ENCODE measurements at regions not wholly inside any gene's neighbourhood (a gene's known extent, or its start where the extent isn't known, plus 50 kb on each side); places are given as distances from the start of the nearest gene placed in this dataset.
A peak's percentile ranks its signal among the peaks of the same experiment; 100 is the strongest.

DNA sequence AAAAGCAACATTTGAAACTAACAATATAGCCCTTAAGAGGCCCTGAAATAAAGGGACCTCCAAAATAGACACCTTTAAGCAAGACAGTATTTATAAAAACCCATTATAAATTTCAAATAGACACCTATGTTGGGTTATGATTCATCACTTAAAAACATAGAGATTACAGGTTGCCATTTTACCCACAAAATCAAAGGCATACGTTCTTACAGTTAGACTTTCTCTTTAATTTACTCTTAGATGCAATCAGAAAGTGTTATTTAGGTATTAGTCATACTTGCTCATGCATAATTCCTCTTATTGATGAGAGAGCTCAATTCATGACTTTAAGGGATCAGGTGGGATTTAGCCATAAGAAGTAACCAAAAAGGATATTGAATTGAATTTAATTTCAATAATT, 51.5 kb upstream of the TMEM200A start:
- no peak overlapping the region for H3K4me3 ChIP-seq
- DNase-seq (ENCODE audit: low read depth, low spot score): no peak
- no peaks in the 10 kb centered on the region for H3K36me3 ChIP-seq (ENCODE audit: insufficient read depth, low read length)
- no peak overlapping the region for H3K27ac ChIP-seq
- no peaks in the 10 kb centered on the region for H3K9me3 ChIP-seq (ENCODE audit: low read depth, low read length)
- no peak for TF ChIP-seq FOXP2 (optimal IDR thresholded peaks at IDR 0.05; ENCODE audit: control extremely low read depth, extremely low read length, insufficient read depth)
- TF ChIP-seq EZH2 (IDR thresholded peaks at IDR 0.05): no peak
- no peak for TF ChIP-seq POLR2AphosphoS5 (IDR thresholded peaks at IDR 0.05; ENCODE audit: borderline replicate concordance, low read depth, low read length)
- no peak overlapping the region for H3K9ac ChIP-seq (ENCODE audit: insufficient read length)

DNA sequence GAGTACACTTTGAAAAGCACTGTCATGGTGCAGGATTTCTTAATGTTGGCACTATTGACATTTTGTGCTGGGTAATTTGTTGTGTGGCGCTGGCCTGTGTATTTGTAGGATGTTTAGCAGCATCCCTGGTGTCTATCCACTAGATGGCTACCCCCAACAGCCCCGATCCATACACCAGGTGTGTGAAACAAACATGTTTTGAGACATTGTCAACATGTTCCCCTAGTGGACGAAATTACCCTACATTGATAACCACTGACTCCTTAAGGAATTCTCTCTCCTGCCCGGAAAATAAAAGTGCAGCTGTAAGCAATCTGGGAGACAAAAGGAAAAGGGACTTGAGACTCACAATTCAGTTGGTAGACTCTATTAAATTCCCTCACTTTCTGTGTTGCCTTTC, 52.6 kb upstream of the TMEM200A start:
- no peak for DNase-seq (ENCODE audit: low read depth, low spot score)
- H3K36me3 ChIP-seq (ENCODE audit: insufficient read depth, low read length): no peaks in the 10 kb centered on the region
- no peak for TF ChIP-seq FOXP2 (optimal IDR thresholded peaks at IDR 0.05; ENCODE audit: control extremely low read depth, extremely low read length, insufficient read depth)
- TF ChIP-seq EZH2 (IDR thresholded peaks at IDR 0.05): no peak
- no peak for TF ChIP-seq POLR2AphosphoS5 (IDR thresholded peaks at IDR 0.05; ENCODE audit: borderline replicate concordance, low read depth, low read length)
- no peak overlapping the region for H3K4me3 ChIP-seq
- H3K9ac ChIP-seq (ENCODE audit: insufficient read length): no peak overlapping the region
- no peaks in the 10 kb centered on the region for H3K9me3 ChIP-seq (ENCODE audit: low read depth, low read length)
- no peak overlapping the region for H3K27ac ChIP-seq

DNA sequence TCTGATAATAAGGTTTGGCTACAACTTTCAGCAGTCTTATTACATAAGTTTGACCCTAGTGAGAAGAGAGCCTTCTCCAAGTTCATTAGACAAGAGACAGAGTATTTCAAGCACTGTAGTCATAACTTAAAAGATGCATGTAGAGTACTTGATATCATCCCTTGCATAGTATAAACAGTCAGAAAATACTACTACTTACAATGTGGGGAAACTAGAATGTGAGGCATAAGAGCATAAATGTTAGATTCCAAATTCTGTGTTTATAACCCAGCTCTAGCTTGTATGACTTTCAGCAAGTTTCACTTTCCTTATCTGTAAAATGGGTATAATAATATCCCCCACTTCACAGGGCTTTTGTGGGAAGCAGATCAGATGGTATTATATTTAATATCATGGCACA, 56.8 kb upstream of the TMEM200A start:
- Histone ChIP-seq H3K4me3 (no peak overlapping the region), H3K27ac (no peak overlapping the region), H3K36me3 (ENCODE audit: insufficient read depth, low read length) (no peaks in the 10 kb centered on the region), H3K9me3 (ENCODE audit: low read depth, low read length) (no peaks in the 10 kb centered on the region), H3K9ac (ENCODE audit: insufficient read length) (no peak overlapping the region)
- no peak for TF ChIP-seq EZH2 (IDR thresholded peaks at IDR 0.05)
- no peak for TF ChIP-seq FOXP2 (optimal IDR thresholded peaks at IDR 0.05; ENCODE audit: control extremely low read depth, extremely low read length, insufficient read depth)
- no peak for TF ChIP-seq POLR2AphosphoS5 (IDR thresholded peaks at IDR 0.05; ENCODE audit: borderline replicate concordance, low read depth, low read length)
- DNase-seq (ENCODE audit: low read depth, low spot score): no peak

DNA sequence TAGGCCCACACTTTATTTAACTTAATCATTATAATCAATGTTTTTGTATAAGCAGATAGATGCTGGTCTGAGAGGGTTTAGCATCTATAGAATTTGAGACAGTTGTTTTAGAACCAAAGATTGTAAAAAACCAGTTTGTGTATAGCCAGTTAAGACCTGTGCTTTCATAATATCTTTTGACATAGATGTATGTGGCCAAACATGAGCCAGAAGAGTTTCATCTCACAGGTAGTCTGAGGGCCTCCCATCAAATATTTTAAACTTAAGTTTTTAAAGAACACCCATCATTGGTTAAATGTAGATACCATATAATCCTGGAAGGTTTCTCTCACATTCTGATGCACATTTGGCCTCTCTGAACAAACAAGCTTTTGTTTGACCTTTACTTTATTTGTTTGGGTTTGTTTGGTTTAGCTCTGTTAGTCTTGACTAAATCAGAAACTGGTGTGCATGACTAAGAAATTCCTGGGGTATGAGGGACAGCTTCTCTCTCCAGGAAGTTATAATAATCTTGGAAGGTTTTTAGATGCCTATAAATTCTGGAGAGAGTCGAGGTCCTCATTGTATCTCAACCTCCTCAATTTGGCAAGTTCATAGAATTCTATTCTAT, 58.0 kb upstream of the TMEM200A start:
- no peak for DNase-seq (ENCODE audit: low read depth, low spot score)

DNA sequence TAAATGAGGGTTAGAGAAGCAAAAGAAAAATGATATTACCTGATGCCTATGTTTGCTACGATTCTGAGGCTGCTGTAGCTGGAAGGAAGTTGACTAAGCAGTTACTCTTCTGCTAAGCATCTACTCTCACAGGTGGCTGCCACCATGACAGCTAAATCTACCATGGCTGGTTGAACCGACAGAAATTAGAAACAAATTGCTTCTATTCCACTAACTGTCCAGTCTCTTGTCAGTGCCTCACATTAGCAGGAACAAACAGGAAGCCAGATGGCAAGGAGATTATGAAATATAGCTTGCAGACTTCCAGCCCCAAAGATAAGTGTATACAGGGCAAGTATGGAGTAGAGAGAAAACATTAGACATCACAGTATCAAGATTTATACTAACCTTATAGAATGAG, 59.4 kb upstream of the TMEM200A start:
- peaks cover 2% of the 10 kb centered on the region; the same call in 1 of the 2 replicates for H3K9me3 ChIP-seq (ENCODE audit: low read depth, low read length)
- TF ChIP-seq POLR2AphosphoS5 (IDR thresholded peaks at IDR 0.05; ENCODE audit: borderline replicate concordance, low read depth, low read length) (no peak), FOXP2 (optimal IDR thresholded peaks at IDR 0.05; ENCODE audit: control extremely low read depth, extremely low read length, insufficient read depth) (no peak), EZH2 (IDR thresholded peaks at IDR 0.05) (no peak)
- H3K9ac ChIP-seq (ENCODE audit: insufficient read length): no peak overlapping the region
- H3K4me3 ChIP-seq: no peak overlapping the region
- no peaks in the 10 kb centered on the region; the same call in 1 of the 2 replicates for H3K36me3 ChIP-seq (ENCODE audit: insufficient read depth, low read length)
- DNase-seq (ENCODE audit: low read depth, low spot score): no peak
- no peak overlapping the region for H3K27ac ChIP-seq

More for the DNA sequence above, 58.0 kb upstream of the TMEM200A start:
- H3K9me3 ChIP-seq (ENCODE audit: low read depth, low read length): no peaks in the 10 kb centered on the region
- H3K27ac ChIP-seq: no peak overlapping the region
- TF ChIP-seq EZH2 (IDR thresholded peaks at IDR 0.05) (no peak), POLR2AphosphoS5 (IDR thresholded peaks at IDR 0.05; ENCODE audit: borderline replicate concordance, low read depth, low read length) (no peak)
- H3K4me3 ChIP-seq: no peak overlapping the region
- no peaks in the 10 kb centered on the region for H3K36me3 ChIP-seq (ENCODE audit: insufficient read depth, low read length)
- H3K9ac ChIP-seq (ENCODE audit: insufficient read length): no peak overlapping the region

DNA sequence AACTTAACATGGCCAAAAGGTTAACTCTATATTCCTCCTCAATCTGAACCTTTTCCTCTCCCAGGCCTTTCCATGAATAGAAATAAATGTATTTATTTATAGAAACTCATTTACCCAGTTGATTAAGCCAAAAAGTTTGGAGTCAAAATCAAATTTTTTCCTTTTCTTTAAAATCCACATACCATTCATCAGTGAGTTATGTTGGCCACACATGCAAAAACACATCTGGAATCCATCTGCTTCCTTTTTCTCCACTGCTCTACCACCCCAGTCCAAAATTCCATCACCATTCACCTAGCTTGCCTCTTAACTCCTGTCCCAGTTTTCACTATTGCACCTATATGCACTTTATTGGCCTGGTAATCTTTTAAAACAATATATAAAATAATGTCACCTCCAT, 62.4 kb upstream of the TMEM200A start:
- H3K4me3 ChIP-seq: no peak overlapping the region; the same call in 1 of the 2 replicates
- no peaks in the 10 kb centered on the region; the same call in 1 of the 2 replicates for H3K36me3 ChIP-seq (ENCODE audit: insufficient read depth, low read length)
- peak overlapping the region; percentile 66; the same call in 1 of the 2 replicates for H3K27ac ChIP-seq
- H3K9ac ChIP-seq (ENCODE audit: insufficient read length): no peak overlapping the region
- peaks cover 2% of the 10 kb centered on the region; the same call in 1 of the 2 replicates for H3K9me3 ChIP-seq (ENCODE audit: low read depth, low read length)
- no peak for TF ChIP-seq POLR2AphosphoS5 (IDR thresholded peaks at IDR 0.05; ENCODE audit: borderline replicate concordance, low read depth, low read length)
- TF ChIP-seq EZH2 (IDR thresholded peaks at IDR 0.05): no peak
- TF ChIP-seq FOXP2 (optimal IDR thresholded peaks at IDR 0.05; ENCODE audit: control extremely low read depth, extremely low read length, insufficient read depth): no peak
- no peak for DNase-seq (ENCODE audit: low read depth, low spot score)

DNA sequence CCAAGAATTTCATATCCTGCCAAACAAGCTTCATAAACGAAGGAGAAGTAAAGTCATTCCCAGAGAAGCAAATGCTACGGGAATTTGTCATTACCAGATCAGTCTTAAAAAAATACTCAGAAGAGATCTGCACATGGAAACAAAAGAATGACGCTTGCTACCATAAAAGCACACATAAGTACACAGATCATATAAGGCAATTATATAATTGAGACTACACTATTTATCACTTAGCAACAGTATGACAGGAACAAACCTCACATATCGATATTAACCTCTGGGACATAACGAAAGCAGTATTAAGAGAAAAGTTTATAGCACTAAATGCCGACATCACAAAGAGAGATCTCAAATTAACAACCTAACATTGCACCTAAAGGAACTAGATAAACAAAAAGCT, 67.6 kb upstream of the TMEM200A start:
- Histone ChIP-seq H3K9me3 (ENCODE audit: low read depth, low read length) (peaks cover 2% of the 10 kb centered on the region; the same call in 1 of the 2 replicates), H3K9ac (ENCODE audit: insufficient read length) (no peak overlapping the region), H3K4me3 (no peak overlapping the region), H3K27ac (no peak overlapping the region), H3K36me3 (ENCODE audit: insufficient read depth, low read length) (no peaks in the 10 kb centered on the region; the same call in 1 of the 2 replicates)
- no peak for DNase-seq (ENCODE audit: low read depth, low spot score)
- no peak for TF ChIP-seq EZH2 (IDR thresholded peaks at IDR 0.05)
- no peak for TF ChIP-seq FOXP2 (optimal IDR thresholded peaks at IDR 0.05; ENCODE audit: control extremely low read depth, extremely low read length, insufficient read depth)
- no peak for TF ChIP-seq POLR2AphosphoS5 (IDR thresholded peaks at IDR 0.05; ENCODE audit: borderline replicate concordance, low read depth, low read length)

DNA sequence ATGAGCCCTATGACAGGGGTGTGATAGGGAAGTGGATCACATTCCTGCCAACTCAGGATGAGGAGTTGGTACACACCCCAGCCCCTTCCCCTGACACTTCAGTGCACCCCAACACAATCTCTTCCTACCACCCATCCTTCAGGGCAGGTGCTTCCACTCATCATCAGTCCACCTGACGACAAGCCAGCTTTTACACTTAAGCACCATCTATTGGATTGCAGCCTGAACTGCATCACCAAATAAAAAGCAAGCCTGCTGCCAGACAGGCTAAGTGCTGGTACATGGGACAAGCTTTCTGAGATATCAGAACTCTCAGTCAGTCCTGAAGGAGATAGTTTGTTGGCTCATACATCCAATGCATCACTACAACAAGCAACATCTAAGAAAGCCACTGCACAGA, 69.0 kb upstream of the TMEM200A start:
- Histone ChIP-seq H3K9ac (ENCODE audit: insufficient read length) (no peak overlapping the region), H3K4me3 (no peak overlapping the region), H3K36me3 (ENCODE audit: insufficient read depth, low read length) (no peaks in the 10 kb centered on the region), H3K9me3 (ENCODE audit: low read depth, low read length) (no peaks in the 10 kb centered on the region), H3K27ac (no peak overlapping the region)
- no peak for DNase-seq (ENCODE audit: low read depth, low spot score)
- TF ChIP-seq EZH2 (IDR thresholded peaks at IDR 0.05) (no peak), POLR2AphosphoS5 (IDR thresholded peaks at IDR 0.05; ENCODE audit: borderline replicate concordance, low read depth, low read length) (no peak), FOXP2 (optimal IDR thresholded peaks at IDR 0.05; ENCODE audit: control extremely low read depth, extremely low read length, insufficient read depth) (no peak)

DNA sequence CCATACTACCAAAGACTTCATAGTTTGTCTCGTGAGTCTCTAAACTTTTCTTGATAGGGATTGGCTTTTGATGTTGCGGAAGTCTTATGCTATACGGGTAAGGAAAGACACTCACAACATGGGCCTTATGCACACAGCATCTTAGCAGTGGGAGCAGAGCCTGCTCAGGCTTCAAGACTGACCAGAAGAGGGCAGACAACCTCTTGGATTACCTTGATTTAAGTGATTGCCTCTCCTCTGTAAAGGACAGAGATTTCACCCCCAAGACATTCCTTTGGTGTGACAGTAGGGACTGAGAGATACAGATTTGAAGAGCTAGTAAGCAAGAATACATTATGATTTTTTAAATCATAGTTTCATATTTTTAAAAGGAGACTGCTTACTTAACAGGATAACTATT, 71.0 kb upstream of the SAMD3 start:
- Histone ChIP-seq H3K27ac (no peak overlapping the region), H3K9me3 (ENCODE audit: low read depth, low read length) (no peaks in the 10 kb centered on the region), H3K4me3 (no peak overlapping the region), H3K9ac (ENCODE audit: insufficient read length) (no peak overlapping the region), H3K36me3 (ENCODE audit: insufficient read depth, low read length) (no peaks in the 10 kb centered on the region)
- DNase-seq (ENCODE audit: low read depth, low spot score): peak; percentile 66
- TF ChIP-seq EZH2 (IDR thresholded peaks at IDR 0.05): no peak
- TF ChIP-seq POLR2AphosphoS5 (IDR thresholded peaks at IDR 0.05; ENCODE audit: borderline replicate concordance, low read depth, low read length): no peak
- TF ChIP-seq FOXP2 (optimal IDR thresholded peaks at IDR 0.05; ENCODE audit: control extremely low read depth, extremely low read length, insufficient read depth): no peak
